ENCODE measurements at regions not wholly inside any gene's neighbourhood (a gene's known extent, or its start where the extent isn't known, plus 50 kb on each side); places are given as distances from the start of the nearest gene placed in this dataset.

- H3K4me3 Mint-ChIP-seq (ENCODE audit: unreplicated experiment) = no peak overlapping the region
Observed at GRCh38 chrX:109822861-109823260, 89.8 kb upstream of the ACSL4 start.

GRCh38 chrX:109826954-109827708, 94.1 kb upstream of the ACSL4 start:
- H3K4me3 Mint-ChIP-seq (ENCODE audit: unreplicated experiment) = no peak overlapping the region
- no peaks in the 10 kb centered on the region for H3K9me3 Mint-ChIP-seq (ENCODE audit: unreplicated experiment)
- H3K27ac Mint-ChIP-seq (ENCODE audit: unreplicated experiment) = no peak overlapping the region
- no peak for TF ChIP-seq CTCF (IDR thresholded peaks at IDR 0.05; ENCODE audit: partially characterized antibody, unreplicated experiment)
- no peak for DNase-seq
- H3K27me3 Mint-ChIP-seq (ENCODE audit: unreplicated experiment) = no peaks in the 10 kb centered on the region
- no peaks in the 10 kb centered on the region for H3K4me1 Mint-ChIP-seq (ENCODE audit: low read depth, unreplicated experiment)
- no peaks in the 10 kb centered on the region for H3K36me3 Mint-ChIP-seq (ENCODE audit: unreplicated experiment)

More at GRCh38 chrX:109822861-109823260, 89.8 kb upstream of the ACSL4 start:
- no peak for DNase-seq
- no peaks in the 10 kb centered on the region for H3K9me3 Mint-ChIP-seq (ENCODE audit: unreplicated experiment)
- peaks cover 5% of the 10 kb centered on the region for H3K4me1 Mint-ChIP-seq (ENCODE audit: low read depth, unreplicated experiment)
- no peak overlapping the region for H3K27ac Mint-ChIP-seq (ENCODE audit: unreplicated experiment)
- no peak for TF ChIP-seq CTCF (IDR thresholded peaks at IDR 0.05; ENCODE audit: partially characterized antibody, unreplicated experiment)
- H3K27me3 Mint-ChIP-seq (ENCODE audit: unreplicated experiment) = no peaks in the 10 kb centered on the region
- no peaks in the 10 kb centered on the region for H3K36me3 Mint-ChIP-seq (ENCODE audit: unreplicated experiment)

- Mint-ChIP-seq H3K36me3 (ENCODE audit: unreplicated experiment) (no peaks in the 10 kb centered on the region), H3K27ac (ENCODE audit: unreplicated experiment) (no peak overlapping the region), H3K9me3 (ENCODE audit: unreplicated experiment) (no peaks in the 10 kb centered on the region), H3K27me3 (ENCODE audit: unreplicated experiment) (no peaks in the 10 kb centered on the region), H3K4me3 (ENCODE audit: unreplicated experiment) (no peak overlapping the region), H3K4me1 (ENCODE audit: low read depth, unreplicated experiment) (no peaks in the 10 kb centered on the region)
- no peak for TF ChIP-seq CTCF (IDR thresholded peaks at IDR 0.05; ENCODE audit: partially characterized antibody, unreplicated experiment)
- DNase-seq = no peak
Observed at GRCh38 chrX:109827772-109828171, 94.7 kb upstream of the ACSL4 start.

GRCh38 chrX:109830157-109830703, 97.2 kb upstream of the ACSL4 start:
- DNase-seq = no peak
- no peaks in the 10 kb centered on the region for H3K27me3 Mint-ChIP-seq (ENCODE audit: unreplicated experiment)
- no peak for TF ChIP-seq CTCF (IDR thresholded peaks at IDR 0.05; ENCODE audit: partially characterized antibody, unreplicated experiment)
- H3K4me1 Mint-ChIP-seq (ENCODE audit: low read depth, unreplicated experiment) = no peaks in the 10 kb centered on the region
- H3K4me3 Mint-ChIP-seq (ENCODE audit: unreplicated experiment) = no peak overlapping the region
- H3K27ac Mint-ChIP-seq (ENCODE audit: unreplicated experiment) = no peak overlapping the region
- H3K9me3 Mint-ChIP-seq (ENCODE audit: unreplicated experiment) = no peaks in the 10 kb centered on the region
- H3K36me3 Mint-ChIP-seq (ENCODE audit: unreplicated experiment) = no peaks in the 10 kb centered on the region

GRCh38 chrX:109830704-109831206, 97.7 kb upstream of the ACSL4 start:
- TF ChIP-seq CTCF (IDR thresholded peaks at IDR 0.05; ENCODE audit: partially characterized antibody, unreplicated experiment) = no peak
- Mint-ChIP-seq H3K27me3 (ENCODE audit: unreplicated experiment) (no peaks in the 10 kb centered on the region), H3K36me3 (ENCODE audit: unreplicated experiment) (no peaks in the 10 kb centered on the region), H3K9me3 (ENCODE audit: unreplicated experiment) (no peaks in the 10 kb centered on the region), H3K4me1 (ENCODE audit: low read depth, unreplicated experiment) (no peaks in the 10 kb centered on the region), H3K27ac (ENCODE audit: unreplicated experiment) (no peak overlapping the region), H3K4me3 (ENCODE audit: unreplicated experiment) (no peak overlapping the region)
- no peak for DNase-seq

Measured in glutamatergic neuron (in vitro differentiated cells).